ENCODE measurements at regions not wholly inside any gene's neighbourhood (a gene's known extent, or its start where the extent isn't known, plus 50 kb on each side); places are given as distances from the start of the nearest gene placed in this dataset.

GRCh38 chr2:39595116-39595515 is 70.6 kb upstream of the TMEM178A start:
- TF ChIP-seq REST (IDR thresholded peaks at IDR 0.05; ENCODE audit: insufficient replicate concordance, low read depth) (no peak), CTCF (IDR thresholded peaks at IDR 0.05; ENCODE audit: insufficient read depth, low read length) (no peak), SPI1 (IDR thresholded peaks at IDR 0.05; ENCODE audit: borderline replicate concordance, low read depth) (no peak)
